ENCODE measurements at regions not wholly inside any gene's neighbourhood (a gene's known extent, or its start where the extent isn't known, plus 50 kb on each side); places are given as distances from the start of the nearest gene placed in this dataset.
"Not testable (repeated sequence)": the region's sequence is repeated elsewhere in the genome, so short reads cannot be mapped to it uniquely, and the experiment has no call there.

- Mint-ChIP-seq H3K27me3 (peaks cover 5% of the 10 kb centered on the region), H3K36me3 (ENCODE audit: low read depth) (no peaks in the 10 kb centered on the region), H3K4me3 (no peak overlapping the region), H3K4me1 (no peaks in the 10 kb centered on the region), H3K27ac (no peak overlapping the region), H3K9me3 (no peaks in the 10 kb centered on the region)
- ChIA-PET POLR2A (interaction anchor here (0.5 kb wide), 1 partner anchor 1359 kb away, joined by 3 read pairs; no protein-coding TSS in a partner anchor), CTCF (no interaction called here)
- DNase-seq: no peak
Measured at GRCh38 chr18:10141559-10141958, 227.7 kb downstream of the VAPA start.

- H3K4me1 Mint-ChIP-seq: no peaks in the 10 kb centered on the region
- no peak overlapping the region for H3K27ac Mint-ChIP-seq
- no peaks in the 10 kb centered on the region for H3K9me3 Mint-ChIP-seq
- peaks cover 5% of the 10 kb centered on the region for H3K27me3 Mint-ChIP-seq
- H3K4me3 Mint-ChIP-seq: no peak overlapping the region
- DNase-seq: no peak
- POLR2A ChIA-PET: no interaction called here
- CTCF ChIA-PET: no interaction called here
- no peaks in the 10 kb centered on the region for H3K36me3 Mint-ChIP-seq (ENCODE audit: low read depth)
Measured at GRCh38 chr18:10142056-10142455, 228.2 kb downstream of the VAPA start.

- ChIA-PET CTCF (no interaction called here), POLR2A (no interaction called here)
- no peak overlapping the region for H3K27ac Mint-ChIP-seq
- no peaks in the 10 kb centered on the region for H3K4me1 Mint-ChIP-seq
- H3K27me3 Mint-ChIP-seq: peaks cover 5% of the 10 kb centered on the region
- H3K36me3 Mint-ChIP-seq (ENCODE audit: low read depth): no peaks in the 10 kb centered on the region
- H3K4me3 Mint-ChIP-seq: no peak overlapping the region
- DNase-seq: no peak
- H3K9me3 Mint-ChIP-seq: no peaks in the 10 kb centered on the region
Measured at GRCh38 chr18:10142496-10143160, 228.8 kb downstream of the VAPA start.

GRCh38 chr18:10143596-10143995, 229.8 kb downstream of the VAPA start:
- Mint-ChIP-seq H3K27me3 (peaks cover 4% of the 10 kb centered on the region), H3K4me1 (no peaks in the 10 kb centered on the region), H3K27ac (no peak overlapping the region), H3K9me3 (no peaks in the 10 kb centered on the region), H3K4me3 (no peak overlapping the region), H3K36me3 (ENCODE audit: low read depth) (no peaks in the 10 kb centered on the region)
- ChIA-PET POLR2A (no interaction called here), CTCF (no interaction called here)
- DNase-seq: no peak

GRCh38 chr18:10145546-10145945, 231.7 kb downstream of the VAPA start:
- ChIA-PET POLR2A (no interaction called here), CTCF (no interaction called here)
- no peak for DNase-seq
- no peaks in the 10 kb centered on the region for H3K36me3 Mint-ChIP-seq (ENCODE audit: low read depth)
- peaks cover 4% of the 10 kb centered on the region for H3K27me3 Mint-ChIP-seq
- peaks cover 12% of the 10 kb centered on the region for H3K9me3 Mint-ChIP-seq
- H3K27ac Mint-ChIP-seq: no peak overlapping the region
- H3K4me1 Mint-ChIP-seq: no peaks in the 10 kb centered on the region
- H3K4me3 Mint-ChIP-seq: no peak overlapping the region

GRCh38 chr18:10147226-10147625, 233.4 kb downstream of the VAPA start:
- Mint-ChIP-seq H3K4me3 (no peak overlapping the region), H3K9me3 (peaks cover 17% of the 10 kb centered on the region), H3K27me3 (peaks cover 4% of the 10 kb centered on the region), H3K36me3 (ENCODE audit: low read depth) (no peaks in the 10 kb centered on the region), H3K4me1 (no peaks in the 10 kb centered on the region), H3K27ac (no peak overlapping the region)
- DNase-seq: no peak
- POLR2A ChIA-PET: no interaction called here
- CTCF ChIA-PET: no interaction called here

GRCh38 chr18:10147752-10148151, 233.9 kb downstream of the VAPA start:
- peaks cover 17% of the 10 kb centered on the region for H3K9me3 Mint-ChIP-seq
- peaks cover 2% of the 10 kb centered on the region for H3K27me3 Mint-ChIP-seq
- H3K27ac Mint-ChIP-seq: no peak overlapping the region
- POLR2A ChIA-PET: no interaction called here
- H3K4me3 Mint-ChIP-seq: no peak overlapping the region
- no peaks in the 10 kb centered on the region for H3K36me3 Mint-ChIP-seq (ENCODE audit: low read depth)
- no peak for DNase-seq
- H3K4me1 Mint-ChIP-seq: no peaks in the 10 kb centered on the region
- CTCF ChIA-PET: no interaction called here

- Mint-ChIP-seq H3K27ac (no peak overlapping the region), H3K36me3 (ENCODE audit: low read depth) (no peaks in the 10 kb centered on the region), H3K4me3 (no peak overlapping the region), H3K9me3 (peaks cover 17% of the 10 kb centered on the region), H3K4me1 (no peaks in the 10 kb centered on the region), H3K27me3 (no peaks in the 10 kb centered on the region)
- POLR2A ChIA-PET: no interaction called here
- no peak for DNase-seq
- CTCF ChIA-PET: no interaction called here
Measured at GRCh38 chr18:10148189-10148929, 234.5 kb downstream of the VAPA start.

GRCh38 chr18:10149768-10150556, 236.1 kb downstream of the VAPA start:
- Mint-ChIP-seq H3K9me3 (peaks cover 17% of the 10 kb centered on the region), H3K4me1 (no peaks in the 10 kb centered on the region), H3K27me3 (no peaks in the 10 kb centered on the region), H3K36me3 (ENCODE audit: low read depth) (no peaks in the 10 kb centered on the region), H3K4me3 (no peak overlapping the region), H3K27ac (no peak overlapping the region)
- ChIA-PET CTCF (no interaction called here), POLR2A (no interaction called here)
- DNase-seq: no peak

GRCh38 chr18:10150576-10150975, 236.8 kb downstream of the VAPA start:
- H3K4me3 Mint-ChIP-seq; H3K27ac Mint-ChIP-seq; CTCF ChIA-PET; H3K4me1 Mint-ChIP-seq; DNase-seq; H3K27me3 Mint-ChIP-seq; POLR2A ChIA-PET; H3K36me3 Mint-ChIP-seq (ENCODE audit: low read depth): not testable (repeated sequence)
- peaks cover 17% of the 10 kb centered on the region for H3K9me3 Mint-ChIP-seq

GRCh38 chr18:10152475-10152874, 238.7 kb downstream of the VAPA start:
- H3K4me1 Mint-ChIP-seq: no peaks in the 10 kb centered on the region
- H3K27me3 Mint-ChIP-seq: no peaks in the 10 kb centered on the region
- H3K36me3 Mint-ChIP-seq (ENCODE audit: low read depth): no peaks in the 10 kb centered on the region
- DNase-seq: no peak
- ChIA-PET POLR2A (no interaction called here), CTCF (no interaction called here)
- H3K4me3 Mint-ChIP-seq: no peak overlapping the region
- no peak overlapping the region for H3K27ac Mint-ChIP-seq
- peaks cover 17% of the 10 kb centered on the region for H3K9me3 Mint-ChIP-seq

- Mint-ChIP-seq H3K9me3 (peaks cover 16% of the 10 kb centered on the region), H3K36me3 (ENCODE audit: low read depth) (no peaks in the 10 kb centered on the region), H3K4me3 (no peak overlapping the region), H3K4me1 (no peaks in the 10 kb centered on the region), H3K27me3 (no peaks in the 10 kb centered on the region), H3K27ac (no peak overlapping the region)
- no peak for DNase-seq
- ChIA-PET CTCF (no interaction called here), POLR2A (no interaction called here)
Measured at GRCh38 chr18:10153924-10154752, 240.3 kb downstream of the VAPA start.

- H3K27ac Mint-ChIP-seq: no peak overlapping the region
- no peaks in the 10 kb centered on the region for H3K36me3 Mint-ChIP-seq (ENCODE audit: low read depth)
- no peaks in the 10 kb centered on the region for H3K4me1 Mint-ChIP-seq
- ChIA-PET CTCF (no interaction called here), POLR2A (no interaction called here)
- no peak for DNase-seq
- H3K27me3 Mint-ChIP-seq: no peaks in the 10 kb centered on the region
- no peak overlapping the region for H3K4me3 Mint-ChIP-seq
- H3K9me3 Mint-ChIP-seq: no peaks in the 10 kb centered on the region
Measured at GRCh38 chr18:10157706-10158105, 243.9 kb downstream of the VAPA start.
